ENCODE measurements at regions not wholly inside any gene's neighbourhood (a gene's known extent, or its start where the extent isn't known, plus 50 kb on each side); places are given as distances from the start of the nearest gene placed in this dataset.
"Not testable (repeated sequence)": the region's sequence is repeated elsewhere in the genome, so short reads cannot be mapped to it uniquely, and the experiment has no call there.

GRCh38 chr12:73136386-73136785, 864.2 kb downstream of the TRHDE start:
- TF ChIP-seq EZH2phosphoT487 (IDR thresholded peaks at IDR 0.05; ENCODE audit: borderline replicate concordance, low read length) = no peak
- no peak for TF ChIP-seq CTCF (IDR thresholded peaks at IDR 0.05; ENCODE audit: low read depth, low read length, poor library complexity, severe bottlenecking)
- no peaks in the 10 kb centered on the region for H3K27me3 ChIP-seq (ENCODE audit: control insufficient read depth, low read length)

GRCh38 chr12:73139642-73140041, 867.5 kb downstream of the TRHDE start:
- H3F3A ChIP-seq (ENCODE audit: control insufficient read depth, insufficient read depth); H3K36me3 ChIP-seq (ENCODE audit: control insufficient read depth, low read length): not testable (repeated sequence)

More at GRCh38 chr12:73136386-73136785, 864.2 kb downstream of the TRHDE start:
- H3F3A ChIP-seq (ENCODE audit: control insufficient read depth, insufficient read depth) = no peaks in the 10 kb centered on the region
- no peaks in the 10 kb centered on the region for H3K4me1 ChIP-seq (ENCODE audit: control insufficient read depth, low read length)
- H3K4me3 ChIP-seq (ENCODE audit: low read length) = no peak overlapping the region
- H3K4me2 ChIP-seq (ENCODE audit: low read length) = no peak overlapping the region
- H3K9me2 ChIP-seq (replicated peaks; ENCODE audit: control insufficient read depth, low read length) = no peaks in the 10 kb centered on the region
- H3K9me3 ChIP-seq (ENCODE audit: control insufficient read depth, insufficient read depth, low read length) = no peaks in the 10 kb centered on the region
- no peaks in the 10 kb centered on the region for H3K79me2 ChIP-seq (ENCODE audit: control insufficient read depth, low read length)
- no peaks in the 10 kb centered on the region for H3K36me3 ChIP-seq (ENCODE audit: control insufficient read depth, low read length)
- H3K27ac ChIP-seq (ENCODE audit: low read depth, low read length) = no peak overlapping the region
- H4K20me1 ChIP-seq (ENCODE audit: control insufficient read depth, insufficient read depth, low read depth, low read length) = no peaks in the 10 kb centered on the region

GRCh38 chr12:73158341-73158740, 886.2 kb downstream of the TRHDE start:
- H3K9me3 ChIP-seq (ENCODE audit: control insufficient read depth, insufficient read depth, low read length) = no peaks in the 10 kb centered on the region
- no peaks in the 10 kb centered on the region for H3K36me3 ChIP-seq (ENCODE audit: control insufficient read depth, low read length)
- no peaks in the 10 kb centered on the region for H3K9me2 ChIP-seq (replicated peaks; ENCODE audit: control insufficient read depth, low read length)
- no peaks in the 10 kb centered on the region for H3K4me1 ChIP-seq (ENCODE audit: control insufficient read depth, low read length)
- H3K4me2 ChIP-seq (ENCODE audit: low read length) = no peak overlapping the region
- no peaks in the 10 kb centered on the region for H3F3A ChIP-seq (ENCODE audit: control insufficient read depth, insufficient read depth)
- no peaks in the 10 kb centered on the region for H3K79me2 ChIP-seq (ENCODE audit: control insufficient read depth, low read length)
- no peak overlapping the region for H3K27ac ChIP-seq (ENCODE audit: low read depth, low read length)
- H3K27me3 ChIP-seq (ENCODE audit: control insufficient read depth, low read length) = no peaks in the 10 kb centered on the region
- no peak overlapping the region for H3K4me3 ChIP-seq (ENCODE audit: low read length)
- H4K20me1 ChIP-seq (ENCODE audit: control insufficient read depth, insufficient read depth, low read depth, low read length) = no peaks in the 10 kb centered on the region
- no peak for TF ChIP-seq CTCF (IDR thresholded peaks at IDR 0.05; ENCODE audit: low read depth, low read length, poor library complexity, severe bottlenecking)
- no peak for TF ChIP-seq EZH2phosphoT487 (IDR thresholded peaks at IDR 0.05; ENCODE audit: borderline replicate concordance, low read length)

More at GRCh38 chr12:73139642-73140041, 867.5 kb downstream of the TRHDE start:
- not testable (repeated sequence) for H3K4me1 ChIP-seq (ENCODE audit: control insufficient read depth, low read length); H4K20me1 ChIP-seq (ENCODE audit: control insufficient read depth, insufficient read depth, low read depth, low read length); H3K4me3 ChIP-seq (ENCODE audit: low read length); H3K27ac ChIP-seq (ENCODE audit: low read depth, low read length); H3K9me2 ChIP-seq (replicated peaks; ENCODE audit: control insufficient read depth, low read length); H3K79me2 ChIP-seq (ENCODE audit: control insufficient read depth, low read length); H3K9me3 ChIP-seq (ENCODE audit: control insufficient read depth, insufficient read depth, low read length); H3K4me2 ChIP-seq (ENCODE audit: low read length); H3K27me3 ChIP-seq (ENCODE audit: control insufficient read depth, low read length)

- no peaks in the 10 kb centered on the region for H3K36me3 ChIP-seq (ENCODE audit: control insufficient read depth, low read length)
- H3F3A ChIP-seq (ENCODE audit: control insufficient read depth, insufficient read depth) = no peaks in the 10 kb centered on the region
- no peaks in the 10 kb centered on the region for H3K27me3 ChIP-seq (ENCODE audit: control insufficient read depth, low read length)
- H3K4me1 ChIP-seq (ENCODE audit: control insufficient read depth, low read length) = no peaks in the 10 kb centered on the region
- H3K27ac ChIP-seq (ENCODE audit: low read depth, low read length) = no peak overlapping the region
- TF ChIP-seq EZH2phosphoT487 (IDR thresholded peaks at IDR 0.05; ENCODE audit: borderline replicate concordance, low read length) = no peak
- no peak for TF ChIP-seq CTCF (IDR thresholded peaks at IDR 0.05; ENCODE audit: low read depth, low read length, poor library complexity, severe bottlenecking)
- no peak overlapping the region for H3K4me3 ChIP-seq (ENCODE audit: low read length)
- no peaks in the 10 kb centered on the region for H4K20me1 ChIP-seq (ENCODE audit: control insufficient read depth, insufficient read depth, low read depth, low read length)
- no peak overlapping the region for H3K4me2 ChIP-seq (ENCODE audit: low read length)
- no peaks in the 10 kb centered on the region for H3K9me2 ChIP-seq (replicated peaks; ENCODE audit: control insufficient read depth, low read length)
- no peaks in the 10 kb centered on the region for H3K79me2 ChIP-seq (ENCODE audit: control insufficient read depth, low read length)
- no peaks in the 10 kb centered on the region for H3K9me3 ChIP-seq (ENCODE audit: control insufficient read depth, insufficient read depth, low read length)
Measured at GRCh38 chr12:73159954-73160353, 887.8 kb downstream of the TRHDE start.

Measured in DOHH2 (cell line).